Peyer's patch (tissue), 4 donors: ENCODE measurements at regions not wholly inside any gene's neighbourhood (a gene's known extent, or its start where the extent isn't known, plus 50 kb on each side); places are given as distances from the start of the nearest gene placed in this dataset.

Experiments
- CTCF ChIP-seq, 6 experiments: fragments of 450-650 bp in 4 of 6; fragments of 200-600 bp in 2 of 6; sonication (generic) in 1 of 6; IDR thresholded peaks; one replicate each; pipeline ENCODE4 v1.5.1; 2017 to 2019; ENCODE audit warnings: antibody characterized with exemption in 6 of 6, mild to moderate bottlenecking in 3 of 6, moderate library complexity in 1 of 6
- POLR2A ChIP-seq, 2 donors: fragments of 450-650 bp; IDR thresholded peaks; one replicate each; pipeline ENCODE4 v1.5.1; 2017; ENCODE audit warnings: antibody characterized with exemption in 2 of 2, mild to moderate bottlenecking in 2 of 2, moderate library complexity in 2 of 2

GRCh38 chr5:64074533-64074932 is 91.1 kb upstream of the RNF180 start:
- TF ChIP-seq POLR2A (IDR thresholded peaks at IDR 0.05) (no peak), CTCF (IDR thresholded peaks at IDR 0.05) (peak in 4 of 6 experiments; percentile 20 to 25 (median 22))
